Hepatocyte (in vitro differentiated cells): ENCODE measurements at regions not wholly inside any gene's neighbourhood (a gene's known extent, or its start where the extent isn't known, plus 50 kb on each side); places are given as distances from the start of the nearest gene placed in this dataset.

ENCODE experiments used
- DNase-seq: peaks from one replicate; pipeline ENCODE4 v3.0.0-alpha.2; 2016; ENCODE audit warnings: low spot score
- H2AFZ ChIP-seq: fragments of 200-600 bp; sonication (generic); 2 replicates; pipeline ENCODE4 v1.6.0; 2016; ENCODE audit warnings: antibody characterized with exemption, mild to moderate bottlenecking
- H3K27ac ChIP-seq: fragments of 200-600 bp; sonication (generic); 2 replicates; pipeline ENCODE4 v1.5.1; 2016; ENCODE audit warnings: mild to moderate bottlenecking
- H3K27me3 ChIP-seq: fragments of 200-600 bp; sonication (generic); 2 replicates; pipeline ENCODE4 v1.6.1; 2016
- H3K36me3 ChIP-seq: fragments of 200-600 bp; sonication (generic); replicated peaks from 2 replicates; pipeline ENCODE4 v1.5.1; 2016; ENCODE audit warnings: low read depth; ENCODE audit not compliant: insufficient read depth
- H3K4me1 ChIP-seq: fragments of 200-600 bp; sonication (generic); 2 replicates; pipeline ENCODE4 v1.5.1; 2016; ENCODE audit warnings: mild to moderate bottlenecking, moderate library complexity; ENCODE audit not compliant: insufficient read depth
- H3K4me2 ChIP-seq: fragments of 200-600 bp; sonication (generic); 2 replicates; pipeline ENCODE4 v1.6.0; 2016
- H3K4me3 ChIP-seq: fragments of 200-600 bp; sonication (generic); 2 replicates; pipeline ENCODE4 v1.5.1; 2016; ENCODE audit warnings: mild to moderate bottlenecking
- H3K79me2 ChIP-seq: fragments of 200-600 bp; sonication (generic); 2 replicates; pipeline ENCODE4 v1.6.0; 2017; ENCODE audit warnings: mild to moderate bottlenecking
- H3K9me2 ChIP-seq: fragments of 200-600 bp; sonication (generic); replicated peaks from 2 replicates; pipeline ENCODE4 v1.6.0; 2017; ENCODE audit warnings: mild to moderate bottlenecking; ENCODE audit not compliant: insufficient read depth
- H3K9me3 ChIP-seq: fragments of 200-600 bp; sonication (generic); 2 replicates; pipeline ENCODE4 v1.5.1; 2016; ENCODE audit warnings: low read depth, mild to moderate bottlenecking
- H4K20me1 ChIP-seq: fragments of 200-600 bp; sonication (generic); 2 replicates; pipeline ENCODE4 v1.6.0; 2016; ENCODE audit warnings: mild to moderate bottlenecking; ENCODE audit not compliant: insufficient read depth, poor library complexity, severe bottlenecking
- CTCF ChIP-seq: fragments of 200-600 bp; sonication (generic); IDR thresholded peaks from 2 replicates; pipeline ENCODE4 v1.5.1; 2016; ENCODE audit warnings: antibody characterized with exemption, mild to moderate bottlenecking; ENCODE audit not compliant: poor library complexity
- EZH2 ChIP-seq: fragments of 200-600 bp; sonication (generic); IDR thresholded peaks from 2 replicates; pipeline ENCODE4 v1.6.1; 2016; ENCODE audit warnings: antibody characterized with exemption, mild to moderate bottlenecking, borderline replicate concordance
- EZH2phosphoT487 ChIP-seq: fragments of 200-600 bp; sonication (generic); IDR thresholded peaks from one replicate; pipeline ENCODE4 v1.6.1; 2018; ENCODE audit warnings: antibody characterized with exemption, mild to moderate bottlenecking, low read depth, moderate library complexity; ENCODE audit not compliant: unreplicated experiment, severe bottlenecking
- WGBS: methylation state at CpG from one replicate; pipeline ENCODE4 v1.1.6; 2016; ENCODE audit warnings: low lambda C conversion rate; ENCODE audit errors: missing lambda C conversion rate; 5-methylcytosine and 5-hydroxymethylcytosine counted together

- Histone ChIP-seq H3K36me3 (no peaks in the 10 kb centered on the region), H3K4me3 (no peak overlapping the region), H4K20me1 (no peaks in the 10 kb centered on the region), H3K4me1 (no peaks in the 10 kb centered on the region), H3K27me3 (no peaks in the 10 kb centered on the region), H3K27ac (no peak overlapping the region), H3K9me3 (no peaks in the 10 kb centered on the region), H3K4me2 (no peak overlapping the region), H3K9me2 (no peaks in the 10 kb centered on the region), H2AFZ (no peak overlapping the region), H3K79me2 (no peaks in the 10 kb centered on the region)
- TF ChIP-seq EZH2 = no peak
- 72% methylated on average over 4 of the region's 4 CpGs for WGBS
- DNase-seq = no peak
Observed at GRCh38 chr13:22758245-22758644, 422.5 kb upstream of the SGCG start.

- H3K27me3 ChIP-seq = no peaks in the 10 kb centered on the region
- 95% methylated on average over 5 of the region's 5 CpGs for WGBS
- H4K20me1 ChIP-seq = no peaks in the 10 kb centered on the region
- no peaks in the 10 kb centered on the region for H3K4me1 ChIP-seq
- no peak overlapping the region for H2AFZ ChIP-seq
- H3K4me2 ChIP-seq = no peak overlapping the region
- no peaks in the 10 kb centered on the region for H3K36me3 ChIP-seq
- H3K79me2 ChIP-seq = no peaks in the 10 kb centered on the region
- H3K9me2 ChIP-seq = no peaks in the 10 kb centered on the region
- TF ChIP-seq EZH2 (no peak), CTCF (no peak), EZH2phosphoT487 (no peak)
- no peak for DNase-seq
- no peaks in the 10 kb centered on the region for H3K9me3 ChIP-seq
- no peak overlapping the region for H3K27ac ChIP-seq
- H3K4me3 ChIP-seq = no peak overlapping the region
Observed at GRCh38 chr13:22761709-22762108, 419.1 kb upstream of the SGCG start.

- Histone ChIP-seq H3K79me2 (no peaks in the 10 kb centered on the region), H3K4me1 (no peaks in the 10 kb centered on the region), H3K9me3 (no peaks in the 10 kb centered on the region), H2AFZ (no peak overlapping the region), H3K9me2 (no peaks in the 10 kb centered on the region), H4K20me1 (no peaks in the 10 kb centered on the region), H3K4me3 (no peak overlapping the region), H3K27me3 (no peaks in the 10 kb centered on the region), H3K27ac (no peak overlapping the region), H3K36me3 (no peaks in the 10 kb centered on the region), H3K4me2 (no peak overlapping the region)
- no peak for TF ChIP-seq CTCF
- TF ChIP-seq EZH2phosphoT487 = no peak
- no peak for TF ChIP-seq EZH2
- WGBS = 65% methylated on average over 3 of the region's 3 CpGs
- no peak for DNase-seq
Observed at GRCh38 chr13:22765547-22765946, 415.2 kb upstream of the SGCG start.

GRCh38 chr13:22770891-22771290 lies 409.9 kb upstream of the SGCG start:
- no peak overlapping the region for H3K27ac ChIP-seq
- TF ChIP-seq EZH2 = no peak
- no peak for TF ChIP-seq CTCF
- no peak for TF ChIP-seq EZH2phosphoT487
- H2AFZ ChIP-seq = no peak overlapping the region
- WGBS = 97% methylated on average over 23 of the region's 23 CpGs
- no peak for DNase-seq
- H3K9me2 ChIP-seq = no peaks in the 10 kb centered on the region
- H3K36me3 ChIP-seq = no peaks in the 10 kb centered on the region
- no peak overlapping the region for H3K4me3 ChIP-seq
- H3K79me2 ChIP-seq = no peaks in the 10 kb centered on the region
- no peaks in the 10 kb centered on the region for H3K9me3 ChIP-seq
- H3K4me2 ChIP-seq = no peak overlapping the region
- no peaks in the 10 kb centered on the region for H3K4me1 ChIP-seq
- H3K27me3 ChIP-seq = no peaks in the 10 kb centered on the region
- H4K20me1 ChIP-seq = no peaks in the 10 kb centered on the region
